Right lung (tissue), 2 donors: ENCODE measurements at regions not wholly inside any gene's neighbourhood (a gene's known extent, or its start where the extent isn't known, plus 50 kb on each side); places are given as distances from the start of the nearest gene placed in this dataset.

Experiments used
- DNase-seq, 2 donors: peaks; one replicate each; pipeline ENCODE4 v3.0.0-alpha.2; 2013

DNA sequence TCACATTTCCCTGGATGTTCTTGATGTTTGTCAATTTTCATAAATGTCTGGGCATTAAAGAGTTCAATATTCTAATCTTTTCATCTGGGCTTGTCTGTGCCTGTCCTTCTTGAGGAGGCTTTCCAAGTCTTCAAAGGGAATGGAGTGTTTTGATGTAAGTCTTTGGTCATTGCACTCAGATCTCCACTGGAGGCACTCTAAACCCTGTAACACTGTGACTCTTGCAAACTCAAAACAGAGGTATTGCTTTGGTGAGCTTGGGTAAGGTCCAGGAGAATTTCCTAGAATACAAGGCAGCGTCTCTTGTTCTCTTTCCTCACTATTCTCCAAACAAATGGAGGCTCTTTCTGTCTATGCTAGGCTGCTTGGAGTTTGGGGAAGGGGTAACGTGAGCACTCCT is 1118.1 kb upstream of the PABPC4L start:
- DNase-seq = no peak

DNA sequence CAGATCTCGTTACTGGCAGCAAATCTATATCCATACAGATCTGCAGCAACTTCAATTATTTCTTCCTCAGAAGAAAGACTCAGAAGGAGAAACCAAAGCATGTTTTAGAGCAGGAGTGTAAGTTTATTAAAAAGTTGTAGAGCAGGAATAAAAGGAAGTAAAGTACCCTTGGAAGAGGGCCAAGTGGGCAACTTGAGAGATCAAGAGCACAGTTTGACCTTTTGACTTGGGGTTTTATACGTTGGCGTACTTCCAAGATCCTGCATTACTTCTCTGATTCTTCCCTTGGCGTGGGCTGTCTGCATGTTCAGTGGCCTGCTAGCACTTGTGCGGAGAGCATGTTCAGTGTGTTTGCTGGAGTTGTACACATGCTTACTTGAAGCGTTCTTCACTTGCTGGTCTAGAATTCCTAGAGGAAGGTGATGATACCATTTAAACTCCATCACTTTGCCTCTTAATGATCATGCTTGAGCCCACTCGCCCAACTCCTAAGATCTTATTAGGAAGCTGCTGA is 1114.7 kb upstream of the PABPC4L start:
- peak; percentile 45 to 52 for DNase-seq

DNA sequence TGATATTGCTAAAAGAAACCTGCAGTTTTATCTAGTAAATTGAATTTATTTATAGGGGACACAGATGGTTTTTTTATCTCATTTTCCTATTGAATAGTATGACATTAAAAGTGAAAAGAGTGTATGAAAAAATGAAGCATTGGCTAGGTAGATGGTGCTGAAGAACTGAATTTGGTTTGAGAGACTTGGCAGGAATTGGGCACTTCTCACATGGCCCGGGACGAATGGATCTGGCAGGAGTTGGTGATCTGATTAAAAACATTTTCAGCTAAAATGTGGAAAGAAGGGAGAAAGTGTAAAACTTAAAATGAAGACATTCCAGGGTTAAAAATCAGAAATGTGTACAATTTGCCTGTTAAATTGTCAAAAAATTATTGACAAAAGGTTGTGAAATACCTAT is 1088.5 kb upstream of the PABPC4L start:
- DNase-seq = no peak

DNA sequence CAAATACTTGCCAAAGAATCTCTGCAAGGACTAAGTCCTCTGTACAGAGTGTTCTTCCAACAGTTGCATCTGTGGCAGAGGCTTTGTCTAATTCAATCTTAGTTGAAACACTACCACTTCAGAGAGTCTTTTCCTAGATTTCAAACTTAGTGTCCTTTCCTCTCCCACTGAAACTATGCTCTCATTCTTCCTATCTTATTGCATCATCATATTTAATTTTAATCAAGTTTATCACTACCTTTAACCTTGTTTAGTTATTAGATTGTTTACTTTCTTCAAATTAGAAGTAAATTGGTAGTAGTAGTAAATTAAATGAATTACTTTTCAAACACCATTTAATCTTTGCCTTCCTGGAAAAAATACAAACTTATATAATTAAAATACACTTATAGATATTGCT is 1082.3 kb upstream of the PABPC4L start:
- no peak for DNase-seq

DNA sequence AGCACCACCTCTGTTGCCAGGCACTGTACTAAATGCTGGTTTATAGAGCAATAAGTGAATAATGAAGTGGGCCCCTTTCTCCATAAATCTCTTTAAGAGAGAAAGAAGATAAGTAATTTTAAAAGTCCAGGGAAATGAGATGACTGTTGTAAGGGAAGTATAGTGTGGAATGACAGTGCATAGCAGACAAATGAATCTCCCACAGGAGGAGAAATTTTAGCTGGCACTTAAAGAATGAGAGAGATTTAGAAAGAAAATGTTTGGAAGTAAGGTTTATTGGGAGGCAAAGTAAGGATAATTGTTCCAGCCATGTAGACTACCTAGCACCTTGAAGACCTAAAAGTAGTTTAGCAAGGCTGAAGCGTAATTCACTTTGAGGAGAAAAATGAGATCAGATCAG is 1081.1 kb upstream of the PABPC4L start:
- no peak for DNase-seq

DNA sequence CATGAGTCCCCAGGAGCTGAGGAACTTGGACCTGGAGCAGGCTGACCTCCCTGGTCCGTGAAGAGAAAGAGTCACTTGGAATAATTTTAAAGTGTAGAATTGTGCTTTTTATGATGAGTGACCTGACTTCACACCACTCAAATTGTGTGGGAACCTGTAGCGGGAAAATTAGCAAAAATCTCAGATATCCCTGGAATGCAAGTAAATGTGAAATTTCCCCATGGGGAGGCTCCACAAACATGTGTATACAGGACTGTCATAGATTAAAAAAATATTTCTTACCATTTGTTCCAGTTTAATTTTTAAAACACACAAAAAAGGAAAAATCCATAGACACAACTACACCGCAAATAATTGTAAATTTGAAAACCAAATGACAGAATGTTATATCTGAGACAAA is 1079.6 kb upstream of the PABPC4L start:
- DNase-seq = no peak

DNA sequence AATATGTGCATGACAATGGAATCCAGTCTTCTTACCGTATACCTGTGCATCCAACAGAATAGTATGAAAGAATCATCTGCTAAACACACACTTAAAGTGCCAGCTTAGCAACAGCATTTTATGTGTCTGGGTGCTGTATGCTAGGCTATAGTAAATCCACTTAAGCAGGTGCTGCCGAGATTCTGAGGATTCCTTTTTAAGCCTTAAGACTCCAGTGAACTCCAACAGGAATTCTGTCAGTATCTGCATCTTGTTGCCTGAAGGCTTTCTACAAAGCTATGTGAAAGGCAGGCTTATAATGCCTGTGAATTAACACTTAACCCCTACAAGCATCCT is 1076.4 kb upstream of the PABPC4L start:
- DNase-seq = no peak

DNA sequence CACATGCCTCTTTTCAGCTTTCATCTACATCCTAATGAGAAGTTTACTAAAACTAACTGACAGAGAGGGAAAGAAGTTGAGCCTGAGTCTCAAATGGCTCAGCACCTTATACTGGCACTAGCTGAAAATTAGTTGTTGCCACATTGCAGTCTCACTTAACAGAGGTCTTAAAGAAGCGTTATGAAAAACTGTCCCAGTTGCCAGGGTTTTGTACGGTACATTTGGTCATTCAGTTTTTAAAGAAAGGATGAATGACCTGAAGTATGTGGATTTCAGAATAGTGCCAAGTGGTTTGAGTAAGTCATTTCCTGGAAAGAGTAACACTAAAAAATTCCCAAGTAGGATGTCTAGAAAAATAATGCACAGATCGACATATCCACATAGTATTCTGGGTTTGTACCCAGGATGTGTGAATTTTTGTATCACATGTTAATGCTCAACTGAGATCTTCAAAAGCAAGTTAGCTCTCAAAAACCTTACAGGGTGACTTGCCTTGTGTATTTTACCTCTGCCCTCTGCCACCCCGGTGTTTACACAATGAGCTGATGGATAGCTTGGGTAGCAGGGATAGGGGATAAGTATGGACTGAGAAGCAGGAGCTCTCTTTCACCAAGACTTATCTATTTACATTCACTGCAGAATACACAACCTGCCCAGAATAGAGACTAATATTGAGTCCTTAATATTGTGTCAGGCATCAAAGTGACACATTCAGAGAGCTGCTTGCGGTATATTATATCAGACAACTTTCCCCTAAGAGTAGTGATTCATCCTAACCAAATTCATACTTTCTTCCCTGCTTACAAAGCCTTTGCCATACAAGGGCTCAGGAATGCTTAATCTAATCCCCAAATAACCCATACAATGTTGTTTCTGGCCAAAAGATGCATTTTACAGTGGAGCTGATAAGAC is 1075.7 kb upstream of the PABPC4L start:
- DNase-seq = no peak

DNA sequence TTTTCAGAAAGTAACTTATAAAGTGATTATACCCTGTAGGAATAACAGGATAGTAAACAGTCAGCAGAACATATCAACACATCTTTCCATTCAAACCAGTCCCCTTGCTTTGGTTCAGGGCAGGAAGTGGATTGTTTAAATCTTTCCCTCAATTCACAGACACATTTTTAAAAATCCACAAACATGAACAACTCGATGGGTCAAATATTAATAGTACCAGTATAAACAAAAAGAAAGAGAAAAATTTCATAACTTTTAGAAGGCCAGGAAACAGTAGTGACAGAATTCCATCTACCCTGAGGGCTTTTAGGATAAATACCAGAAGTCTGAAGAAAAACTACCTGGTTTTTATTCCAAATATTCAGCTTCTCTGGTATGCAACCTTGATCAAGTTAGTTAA is 1072.8 kb upstream of the PABPC4L start:
- no peak for DNase-seq

DNA sequence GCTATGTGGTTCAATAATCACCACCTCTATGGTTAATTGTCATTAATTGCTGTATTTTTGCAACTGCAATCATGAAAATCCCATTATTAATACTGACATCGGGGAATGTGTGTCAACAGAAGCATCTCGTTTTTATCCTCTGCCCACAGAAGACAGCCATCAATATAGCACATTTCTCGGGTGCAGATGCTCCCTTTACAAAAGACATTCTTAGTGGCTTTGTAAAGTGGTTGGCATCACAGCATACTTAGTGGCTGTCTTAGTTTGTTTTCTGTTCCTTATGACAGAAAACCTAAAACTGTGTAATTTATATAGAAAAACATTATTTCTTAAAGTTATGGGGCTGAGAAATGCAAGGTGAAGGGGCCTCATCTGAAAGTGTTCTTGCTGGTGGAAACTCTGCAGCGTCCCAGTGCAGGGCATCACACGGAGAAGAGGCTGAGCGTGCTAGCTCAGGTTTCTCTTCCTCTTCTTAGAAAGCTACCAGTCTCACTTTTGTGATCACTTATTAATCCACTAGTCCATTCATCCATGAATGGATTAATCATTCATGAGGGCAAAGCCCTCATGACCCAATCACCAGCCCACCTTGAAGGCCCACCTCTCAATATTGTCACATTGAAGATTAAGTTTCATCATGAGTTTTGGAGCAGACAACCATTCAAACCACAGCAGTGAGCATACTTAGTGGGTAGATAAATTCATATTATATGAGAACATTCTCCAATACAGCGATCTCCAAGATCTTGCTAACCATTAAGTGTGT is 1067.7 kb upstream of the PABPC4L start:
- DNase-seq = no peak

DNA sequence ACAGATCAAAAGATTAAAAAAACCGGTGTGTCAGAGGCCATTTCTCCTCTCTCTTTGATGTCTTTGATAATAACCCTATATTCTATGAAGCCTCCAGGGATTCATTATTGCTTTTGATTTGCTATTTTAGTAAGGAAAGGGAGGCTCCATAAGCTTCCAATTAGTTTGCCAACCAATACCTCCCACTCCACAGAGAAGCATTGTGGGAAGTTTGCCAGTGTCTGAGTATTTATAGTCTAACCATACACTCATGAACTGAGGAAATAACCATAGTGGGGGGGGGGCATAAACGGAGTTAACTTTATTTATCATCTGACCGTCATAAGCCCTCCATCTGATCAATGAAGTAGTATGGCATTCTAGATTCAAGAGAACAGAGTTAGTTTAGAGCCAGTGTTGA is 1066.8 kb upstream of the PABPC4L start:
- DNase-seq = no peak

DNA sequence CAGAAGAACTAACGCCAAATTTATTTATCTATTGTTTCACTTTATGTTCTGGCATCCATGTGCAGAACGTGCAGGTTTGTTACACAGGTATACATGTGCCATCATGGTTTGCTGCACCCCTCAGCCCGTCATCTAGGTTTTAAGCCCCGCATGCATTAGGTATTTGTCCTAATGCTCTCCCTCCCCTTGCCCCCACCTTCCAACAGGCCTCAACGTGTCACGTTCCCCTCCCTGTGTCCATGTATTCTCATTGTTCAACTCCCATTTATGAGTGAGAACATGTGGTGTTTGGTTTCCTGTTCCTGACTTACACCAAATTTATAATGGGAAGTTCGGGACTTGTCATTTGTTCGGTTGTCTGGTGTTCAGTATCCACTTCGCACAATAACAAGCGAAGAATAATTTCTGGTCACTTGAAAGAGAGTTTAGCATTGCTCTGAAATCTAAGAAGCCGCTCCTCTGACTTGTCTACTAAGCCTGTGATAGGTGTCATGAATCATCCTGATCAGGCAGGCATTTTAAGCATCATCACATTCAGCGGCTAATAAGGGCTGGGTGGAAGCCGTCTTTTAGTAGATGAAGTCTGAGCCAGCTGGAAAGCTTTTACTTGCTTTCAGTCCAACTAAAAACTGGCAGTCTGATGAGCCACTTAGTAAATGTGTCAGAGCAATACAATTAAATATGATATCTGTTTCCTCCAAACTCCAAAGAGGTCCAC is 1065.7 kb upstream of the PABPC4L start:
- DNase-seq = peak; percentile 4 to 5

DNA sequence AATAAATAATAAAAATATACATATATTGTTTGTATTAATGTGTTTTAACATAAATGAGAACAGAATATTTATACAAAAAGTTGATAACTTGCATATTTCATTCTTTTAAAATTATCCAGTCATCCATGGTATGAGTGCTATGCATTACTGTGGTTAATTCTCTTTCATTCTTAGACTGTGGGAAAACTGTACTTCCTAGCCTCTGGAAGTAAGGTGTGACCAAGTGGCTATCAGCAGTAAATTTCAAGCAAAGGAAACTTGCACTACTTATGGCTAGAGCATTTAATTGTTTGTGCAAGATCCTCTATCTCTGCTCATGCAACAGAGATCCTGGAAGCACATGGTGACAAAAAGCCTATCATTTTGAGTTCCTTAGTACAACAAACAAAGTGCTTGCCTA is 1054.5 kb upstream of the PABPC4L start:
- DNase-seq = no peak

DNA sequence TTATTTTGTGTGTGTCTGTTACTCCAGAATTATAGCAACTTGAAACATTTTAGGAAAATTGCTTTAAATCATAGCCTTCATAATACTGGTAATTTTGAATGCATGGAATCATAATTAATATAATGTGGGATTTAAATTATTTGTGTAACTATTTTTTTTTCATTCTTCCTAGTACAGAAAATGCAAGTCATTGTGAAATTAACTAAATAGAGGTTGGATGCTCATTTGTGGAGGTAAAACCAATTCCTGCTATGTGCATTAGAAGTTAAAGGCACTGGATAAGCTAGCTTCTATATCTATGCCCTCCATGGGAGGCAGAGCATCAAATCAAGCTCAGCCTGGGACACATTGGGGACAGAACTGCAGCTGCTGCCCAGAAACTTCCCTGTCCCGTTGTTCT is 1048.5 kb upstream of the PABPC4L start:
- DNase-seq = no peak

DNA sequence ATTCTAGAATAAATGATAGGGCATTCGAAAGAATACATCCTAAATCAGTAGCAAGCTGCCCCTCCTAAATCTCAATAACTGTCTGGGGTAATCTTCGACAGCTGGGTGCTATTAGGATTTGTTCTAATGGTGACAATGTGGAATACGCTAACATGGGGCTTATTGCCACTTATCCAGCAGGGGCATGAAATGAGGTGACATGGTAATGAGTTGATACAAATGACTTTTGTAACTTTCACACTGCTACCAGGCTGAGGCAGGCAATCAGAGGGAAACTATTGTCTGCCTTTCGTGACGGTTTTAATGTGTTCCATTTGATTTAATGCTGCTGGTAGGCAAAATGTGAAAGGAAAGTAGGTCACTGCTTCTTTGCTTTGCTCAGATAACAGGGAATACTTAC is 1047.4 kb upstream of the PABPC4L start:
- DNase-seq = no peak

DNA sequence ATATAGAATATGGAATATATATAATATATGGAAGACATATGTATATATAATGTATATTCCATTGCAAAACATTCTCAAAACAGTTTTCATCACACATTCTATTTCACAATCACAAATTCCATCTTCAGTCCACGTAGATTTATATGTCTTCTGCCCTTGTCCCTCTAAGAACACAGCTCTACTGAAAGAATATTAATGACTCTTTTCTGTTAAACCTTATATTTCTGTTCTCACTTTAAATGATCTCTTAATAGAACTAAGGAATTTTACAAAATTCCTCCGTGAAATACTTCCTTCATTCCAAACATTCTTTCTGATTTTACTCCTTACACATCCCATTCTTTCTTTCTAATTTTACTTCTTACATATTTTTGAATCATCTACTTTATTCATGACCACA is 1043.1 kb upstream of the PABPC4L start:
- DNase-seq = no peak

DNA sequence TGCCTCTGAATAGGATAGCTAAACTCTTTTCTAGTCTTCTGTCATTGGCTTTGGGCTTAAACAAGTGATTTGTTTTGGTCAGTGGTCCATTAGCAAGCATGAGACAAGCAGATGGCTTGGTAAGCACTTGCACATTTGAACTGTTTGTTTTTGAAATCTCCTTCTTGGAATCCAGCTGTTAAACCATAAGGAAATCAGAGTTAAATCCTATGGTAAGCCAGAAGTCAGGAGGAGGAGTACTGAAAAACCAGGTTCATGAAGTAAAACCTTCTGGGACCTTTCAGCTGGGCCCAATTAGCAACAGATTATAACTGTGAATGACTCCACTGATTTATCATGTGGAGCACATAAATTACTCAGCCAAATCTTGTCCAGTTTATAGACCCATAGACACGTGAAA is 1042.5 kb upstream of the PABPC4L start:
- DNase-seq = no peak

DNA sequence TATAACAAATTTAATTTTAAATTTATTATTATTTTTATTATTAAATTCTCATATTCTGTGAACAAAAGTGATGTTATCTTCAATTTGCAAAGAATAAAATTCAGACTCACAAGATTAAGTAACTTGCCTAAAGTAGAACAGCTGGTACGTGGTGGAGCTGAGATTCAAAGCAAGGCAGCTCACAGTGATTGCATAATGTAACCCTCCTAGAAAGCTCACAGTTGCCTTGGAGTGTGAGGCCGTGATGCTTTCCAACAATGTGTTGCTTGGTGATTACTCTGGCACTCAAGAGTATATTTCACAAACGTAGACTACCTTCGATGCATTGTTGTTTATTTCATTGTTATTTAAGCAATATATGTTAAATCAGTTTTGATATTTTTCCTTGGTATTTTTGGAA is 1039.2 kb upstream of the PABPC4L start:
- DNase-seq = peak; percentile 18 to 35

DNA sequence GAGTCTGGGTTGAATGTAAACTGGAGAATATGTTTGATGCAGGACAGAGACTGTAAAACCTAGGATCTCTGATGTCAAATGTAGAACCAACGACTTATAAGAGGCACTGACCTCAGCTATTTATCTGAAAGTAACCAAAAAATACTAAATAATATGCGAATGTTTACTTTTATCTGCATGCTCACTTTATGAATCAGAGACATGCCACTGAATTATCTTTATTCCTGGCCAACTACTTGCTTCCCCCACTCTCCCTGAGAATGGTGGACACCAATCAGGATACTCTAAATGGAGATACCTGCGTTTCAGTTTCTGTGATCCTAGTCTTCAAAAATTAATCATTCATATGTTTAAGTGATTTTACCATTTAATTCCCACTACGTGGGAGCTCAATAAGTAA is 1038.4 kb upstream of the PABPC4L start:
- no peak for DNase-seq

DNA sequence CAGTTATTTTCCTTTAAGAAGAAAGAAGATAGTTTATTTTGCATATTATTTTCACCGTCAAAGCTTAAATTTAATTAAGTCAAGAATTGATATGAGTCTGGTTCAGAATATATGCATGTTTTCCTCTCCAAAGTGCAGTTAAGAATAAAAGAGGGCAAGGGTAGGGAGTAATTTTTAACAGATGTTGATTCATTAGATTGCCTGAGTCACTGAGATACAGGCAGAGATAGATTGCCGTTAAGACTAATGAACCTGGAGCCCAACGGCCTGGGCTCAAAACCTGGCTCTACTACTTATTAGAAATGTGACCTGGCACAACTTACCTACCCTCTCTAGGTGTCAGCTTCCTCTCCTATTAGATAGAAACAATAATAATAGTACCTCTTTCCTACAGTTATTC is 1037.4 kb upstream of the PABPC4L start:
- DNase-seq = no peak

DNA sequence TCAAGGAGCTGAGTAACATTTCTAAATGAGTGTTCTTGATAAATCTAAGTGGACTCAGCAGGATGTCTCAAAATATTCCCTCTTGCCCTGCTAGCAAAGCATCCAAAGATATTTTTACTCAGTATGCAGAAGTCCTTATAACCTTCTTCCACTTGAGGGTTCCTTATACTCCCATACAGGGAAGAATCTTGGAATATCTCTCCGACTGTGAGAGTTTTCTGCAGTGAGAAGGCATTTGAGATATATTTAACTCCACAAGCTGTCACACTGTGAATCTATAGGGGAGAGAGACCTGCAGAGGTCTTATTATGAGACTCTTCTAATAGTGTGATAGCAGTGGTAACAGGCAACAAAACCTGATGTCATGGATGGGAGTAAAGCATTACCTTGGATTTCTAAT is 1034.5 kb upstream of the PABPC4L start:
- no peak for DNase-seq

DNA sequence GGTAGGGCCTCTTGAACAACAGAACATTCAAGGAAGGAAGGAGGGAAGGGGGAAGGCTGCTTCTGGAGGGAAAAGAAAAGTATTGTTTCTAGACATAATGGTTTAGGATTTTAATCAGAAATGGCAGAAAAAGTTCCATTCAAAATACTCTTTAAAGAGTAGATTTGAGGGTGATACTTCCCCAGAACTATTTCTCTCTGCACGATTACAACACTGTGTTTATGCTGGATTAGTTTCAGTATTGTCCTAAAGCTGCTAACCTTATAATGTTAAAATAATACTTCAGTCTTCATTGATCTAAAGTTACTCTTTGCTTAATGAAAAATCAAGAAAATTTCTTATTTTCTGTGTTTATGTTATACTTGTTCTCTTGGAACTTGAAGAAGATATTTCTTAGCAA is 1026.3 kb upstream of the PABPC4L start:
- no peak for DNase-seq

DNA sequence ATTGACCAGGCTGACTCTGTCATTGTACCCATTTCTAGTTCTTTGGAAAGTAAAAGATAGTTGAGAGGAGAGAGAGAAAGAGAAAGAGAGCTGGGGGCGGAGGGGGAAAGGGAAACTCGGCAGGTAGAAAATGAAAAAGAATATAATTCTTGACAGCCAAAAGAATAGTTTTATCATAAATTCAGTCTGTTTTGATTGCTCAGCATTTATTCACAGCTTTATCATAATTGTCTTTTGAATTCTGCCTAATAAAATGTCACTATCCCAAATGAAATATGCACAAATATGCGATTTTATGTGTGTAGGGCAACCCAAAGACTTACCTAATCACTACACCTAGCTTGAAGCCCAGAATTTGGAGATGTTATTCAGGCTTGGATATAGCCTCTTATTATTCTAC is 1024.0 kb upstream of the PABPC4L start:
- no peak for DNase-seq
